GM18907 (cell line): ENCODE measurements at regions not wholly inside any gene's neighbourhood (a gene's known extent, or its start where the extent isn't known, plus 50 kb on each side); places are given as distances from the start of the nearest gene placed in this dataset.

Source experiments
- ATAC-seq: cut with Tn5 transposase; IDR thresholded peaks from one replicate; pipeline ENCODE4 v1.9.1; 2021; ENCODE audit warnings: mild to moderate bottlenecking, moderate library complexity; ENCODE audit not compliant: unreplicated experiment

GRCh38 chr22:27655582-27656185 is 145.9 kb downstream of the MN1 start:
- no peak for ATAC-seq

DNA sequence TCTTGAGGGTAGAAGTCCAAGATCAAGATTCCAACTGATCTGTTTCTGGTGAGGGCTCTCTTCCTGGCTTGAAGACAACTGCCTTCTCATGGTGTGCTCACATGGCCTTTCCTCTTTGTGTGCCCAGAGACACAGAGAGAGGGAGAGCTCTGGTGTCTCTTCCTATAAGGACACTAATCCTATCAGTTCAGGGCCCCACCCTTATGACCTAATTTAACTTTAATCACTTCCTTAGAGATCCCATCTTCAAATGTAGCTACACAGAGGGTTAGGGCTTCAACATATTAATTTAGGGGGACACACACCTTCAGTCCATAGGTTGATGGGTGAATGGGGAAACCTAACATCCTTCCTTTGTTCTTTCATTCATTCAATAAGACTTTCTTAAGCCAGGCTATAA is 144.6 kb downstream of the MN1 start:
- ATAC-seq = no peak

DNA sequence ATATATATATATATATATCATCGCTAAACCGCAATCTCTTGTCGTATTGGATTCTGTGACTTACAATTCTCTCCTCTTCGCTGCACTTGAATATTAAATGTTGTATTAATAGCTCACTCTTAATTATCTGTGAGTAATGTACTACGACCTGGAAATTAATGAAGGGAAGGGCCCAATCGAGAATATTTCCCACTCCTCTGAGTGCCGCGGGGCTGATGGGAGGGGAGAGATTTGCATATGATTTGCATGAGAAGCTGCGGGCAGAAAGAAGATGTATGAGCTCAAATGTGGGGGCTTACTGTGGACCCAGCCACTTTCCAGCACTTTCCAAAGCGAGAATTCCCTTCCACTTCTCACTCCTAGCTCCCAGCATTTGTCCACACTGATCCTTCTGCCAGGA is 141.2 kb downstream of the MN1 start:
- ATAC-seq = no peak

GRCh38 chr22:27662359-27663301 is 138.9 kb downstream of the MN1 start:
- ATAC-seq = no peak

DNA sequence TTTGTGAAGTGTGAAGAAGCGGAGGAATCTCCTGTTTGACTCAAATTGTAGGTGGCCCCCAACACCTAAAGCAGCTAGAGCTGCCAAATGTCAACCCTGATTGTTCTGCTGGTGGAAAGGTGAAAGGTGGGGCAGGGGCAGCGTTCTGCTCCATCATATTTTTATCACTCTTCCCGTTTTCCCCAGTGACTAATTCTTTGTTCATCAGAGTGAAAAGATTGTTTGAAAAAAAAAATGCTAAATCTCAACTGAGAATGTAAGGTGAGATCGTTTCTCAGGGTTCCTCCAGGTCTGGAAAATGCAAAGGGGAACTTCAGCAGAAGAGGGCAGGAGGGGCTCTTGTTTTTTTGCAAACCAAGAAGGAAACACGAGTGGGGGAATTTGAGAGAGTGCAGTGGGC is 137.7 kb downstream of the MN1 start:
- ATAC-seq = no peak

GRCh38 chr22:27666272-27666997 is 135.1 kb downstream of the MN1 start:
- no peak for ATAC-seq

DNA sequence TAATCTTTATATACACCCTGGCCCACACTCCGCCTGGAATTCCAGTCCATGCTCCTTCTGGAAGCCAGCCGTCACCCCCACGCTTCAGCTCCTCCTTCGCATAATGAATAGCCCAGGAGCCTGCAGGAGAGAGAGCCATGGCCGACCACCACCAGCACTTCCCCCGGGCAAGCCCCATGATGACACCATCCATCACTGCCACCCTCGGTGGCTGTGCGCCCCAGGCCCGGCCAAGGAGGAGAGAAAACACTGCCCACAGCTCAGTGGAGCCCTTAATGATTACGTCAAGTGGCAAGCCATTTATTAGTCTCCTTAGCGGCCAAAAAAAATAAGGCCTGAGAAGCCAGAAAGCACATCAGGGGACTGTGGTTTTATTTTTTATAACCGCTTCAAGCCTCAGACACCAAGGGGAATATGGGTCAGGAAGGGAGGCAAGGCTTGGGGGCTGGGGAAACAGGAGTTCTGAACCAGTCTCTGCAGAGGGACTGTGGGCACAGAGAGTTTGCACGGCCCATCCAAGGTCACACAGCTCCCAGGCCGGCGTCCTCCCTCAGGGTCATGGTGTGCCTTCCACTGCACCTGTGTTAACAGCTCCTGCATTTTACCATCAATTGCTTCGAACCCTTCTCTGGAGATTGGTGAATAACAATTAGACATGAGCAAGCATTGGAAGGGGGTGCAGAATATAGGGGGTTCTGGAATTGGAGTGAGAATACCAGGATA is 134.3 kb downstream of the MN1 start:
- ATAC-seq = no peak

DNA sequence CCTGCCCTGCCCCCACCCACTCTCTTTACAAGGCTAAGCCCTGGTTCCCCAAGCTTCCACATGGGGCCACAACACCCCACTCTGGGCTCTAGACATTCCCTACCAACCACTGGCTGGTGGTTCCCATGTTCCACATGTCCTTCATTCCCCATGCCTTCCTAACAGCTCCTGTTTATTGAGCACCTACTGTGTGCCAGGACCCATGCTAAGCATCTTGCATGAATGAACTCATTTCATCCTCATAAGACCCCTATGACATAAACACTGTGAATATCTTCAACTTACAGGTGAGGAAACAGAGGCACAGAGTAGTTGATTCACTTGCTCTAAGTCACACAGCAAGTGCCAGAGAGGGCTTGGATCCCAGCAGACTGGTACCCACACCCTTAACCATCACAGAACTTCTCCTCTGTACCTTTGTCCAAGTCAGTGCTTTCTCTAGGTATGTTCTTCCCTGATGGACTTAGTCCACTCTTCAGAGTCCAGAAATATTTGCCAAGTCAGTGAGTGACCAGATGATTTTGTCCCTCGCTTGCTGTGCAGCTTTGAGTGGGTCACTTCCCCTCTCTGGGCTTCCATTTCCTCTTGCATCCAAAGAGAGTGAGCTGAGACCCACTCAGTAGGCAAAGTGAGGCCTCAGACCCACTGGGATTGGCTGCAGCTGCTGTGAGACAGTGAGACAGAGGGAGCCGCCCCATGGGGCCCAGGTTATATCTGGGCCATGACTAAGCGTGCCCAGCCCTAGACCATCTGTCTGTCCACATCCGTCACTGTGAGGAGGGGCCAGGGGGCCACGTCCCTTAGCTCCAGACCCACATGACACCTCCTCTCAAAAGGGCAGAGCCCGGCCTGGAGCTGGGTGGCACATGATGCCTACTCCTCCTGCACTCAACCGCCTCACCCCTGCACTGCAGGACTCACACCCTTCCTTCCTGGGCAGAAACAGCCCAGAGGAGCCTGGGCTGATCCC is 132.4 kb downstream of the MN1 start:
- ATAC-seq = no peak

- no peak for ATAC-seq
Measured at GRCh38 chr22:27669798-27670599, 131.6 kb downstream of the MN1 start.

- ATAC-seq = no peak
Measured at GRCh38 chr22:27670701-27671412, 130.7 kb downstream of the MN1 start.

- no peak for ATAC-seq
Measured at GRCh38 chr22:27671413-27671935, 130.1 kb downstream of the MN1 start.

DNA sequence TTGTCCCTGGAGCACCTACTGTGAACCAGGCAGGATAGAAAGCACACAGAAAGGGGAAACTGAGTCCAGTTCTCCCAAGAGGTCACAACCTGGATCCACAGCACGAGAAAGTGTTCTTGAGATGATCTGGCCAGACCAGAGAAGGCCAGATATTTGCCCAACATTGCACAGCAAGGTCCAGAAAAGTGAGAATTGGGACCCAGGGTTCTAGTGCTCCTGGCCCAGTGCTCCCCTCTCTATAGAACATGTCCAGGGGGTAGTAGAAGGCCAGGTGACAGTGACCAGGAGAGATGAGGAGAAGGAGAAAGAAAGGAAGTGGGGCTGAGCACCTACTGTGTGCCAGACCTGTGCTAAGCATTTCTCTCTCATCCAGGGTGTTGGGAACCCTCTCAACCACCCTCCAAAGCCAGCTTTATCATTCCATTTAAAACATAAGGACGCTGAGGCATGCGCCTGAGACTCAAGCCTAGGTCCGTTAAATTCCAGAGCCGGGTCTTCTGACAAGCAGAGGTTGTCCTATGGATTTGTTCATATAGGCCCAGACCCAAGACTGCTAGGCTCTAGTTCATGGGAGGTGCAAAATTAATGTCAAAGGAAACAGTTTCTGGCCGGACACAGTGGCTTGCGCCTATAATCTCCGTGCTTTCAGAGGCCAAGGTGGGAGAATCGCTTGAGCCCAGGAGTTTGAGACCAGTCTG is 128.7 kb downstream of the MN1 start:
- no peak for ATAC-seq

DNA sequence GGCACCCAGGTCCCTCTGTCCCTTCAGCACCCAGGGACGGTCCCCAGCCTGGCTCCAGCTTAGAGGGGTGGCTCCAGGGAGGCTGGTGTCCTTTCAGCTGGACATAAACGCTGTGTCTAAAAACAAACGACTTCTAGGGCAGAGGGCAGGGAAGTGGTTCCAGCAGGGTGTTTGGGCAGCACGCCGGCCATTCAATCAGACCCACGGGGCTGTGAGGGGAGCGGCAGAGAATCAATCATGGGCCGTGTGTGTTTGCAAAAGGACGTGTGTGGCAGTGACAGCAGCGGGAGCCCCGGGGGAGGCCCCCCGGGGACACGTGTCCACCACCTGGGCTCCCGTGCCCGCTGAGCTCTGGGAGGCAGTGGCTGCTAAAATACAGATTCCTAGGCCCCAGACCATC is 127.7 kb downstream of the MN1 start:
- no peak for ATAC-seq

DNA sequence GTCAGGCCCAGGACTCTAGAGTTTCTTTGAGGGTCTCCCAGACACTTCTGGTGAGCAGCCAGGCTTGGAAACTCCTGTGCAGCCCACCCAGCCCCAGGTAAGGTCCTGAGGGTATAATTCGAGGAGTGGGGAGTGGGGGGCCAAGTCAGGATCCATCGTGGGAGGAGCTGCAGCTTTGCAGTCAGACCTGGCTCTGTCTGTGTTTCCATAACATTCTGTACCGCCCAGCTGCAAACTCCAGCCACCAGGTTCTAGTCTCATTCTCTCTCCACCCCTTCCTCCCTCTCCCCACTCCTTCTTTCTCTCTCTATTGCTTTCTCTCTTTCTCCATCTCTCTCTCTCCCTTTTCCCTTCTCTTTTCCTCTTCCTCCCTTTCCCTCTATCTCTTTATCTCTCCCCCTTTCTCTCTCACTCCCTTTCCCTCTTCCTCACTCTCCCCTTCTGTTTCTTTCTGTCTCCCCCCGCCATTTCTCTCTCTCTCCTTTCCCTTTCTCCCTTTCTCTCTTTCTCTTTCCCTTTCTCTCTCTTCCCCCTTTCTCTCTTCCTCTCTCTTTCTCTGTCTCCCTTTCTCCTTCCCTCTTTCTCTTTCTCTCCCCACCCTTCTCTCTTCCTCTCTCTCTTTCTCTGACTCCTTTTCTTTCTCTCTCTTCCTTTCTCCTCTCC is 127.2 kb downstream of the MN1 start:
- ATAC-seq = no peak

- no peak for ATAC-seq
Measured at GRCh38 chr22:27676545-27677213, 124.9 kb downstream of the MN1 start.

GRCh38 chr22:27677905-27678458 is 123.6 kb downstream of the MN1 start:
- no peak for ATAC-seq
